ENCODE measurements at regions not wholly inside any gene's neighbourhood (a gene's known extent, or its start where the extent isn't known, plus 50 kb on each side); places are given as distances from the start of the nearest gene placed in this dataset.
"Not testable (repeated sequence)": the region's sequence is repeated elsewhere in the genome, so short reads cannot be mapped to it uniquely, and the experiment has no call there.

DNA sequence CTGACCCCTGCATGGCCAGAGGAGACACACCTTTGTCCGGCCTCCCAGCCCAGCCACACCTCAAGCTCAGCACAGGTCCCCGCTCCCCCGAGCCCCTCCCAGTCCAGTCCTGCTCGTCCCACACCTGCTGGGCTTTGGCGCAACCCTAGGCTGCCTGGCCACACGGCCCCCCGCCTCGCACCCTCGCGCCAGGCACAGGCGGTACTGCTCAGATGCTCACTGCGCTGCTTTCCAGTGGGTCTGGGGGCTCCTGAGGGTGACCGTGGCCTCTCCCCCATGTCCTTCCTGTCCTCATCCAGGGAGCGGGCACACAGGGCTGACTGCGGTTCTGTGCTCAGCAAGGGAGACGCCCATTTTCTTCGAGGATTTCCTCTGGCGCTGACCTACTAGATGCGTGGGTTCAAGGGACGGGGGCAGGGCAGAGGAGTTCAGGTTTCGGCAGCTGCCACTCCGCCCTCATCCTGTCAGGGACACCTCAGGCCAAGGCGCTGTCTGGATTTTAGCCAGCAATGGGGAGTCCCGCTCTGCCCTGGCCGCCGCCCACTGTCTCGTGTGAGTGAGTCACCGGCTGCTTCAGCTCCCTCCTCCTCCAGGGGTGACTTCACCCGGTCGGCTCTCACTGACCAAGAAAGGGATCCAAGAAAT, 118.0 kb upstream of the ZNF469 start:
- peak; percentile 96 for ATAC-seq
- TF ChIP-seq, protein P1, sequence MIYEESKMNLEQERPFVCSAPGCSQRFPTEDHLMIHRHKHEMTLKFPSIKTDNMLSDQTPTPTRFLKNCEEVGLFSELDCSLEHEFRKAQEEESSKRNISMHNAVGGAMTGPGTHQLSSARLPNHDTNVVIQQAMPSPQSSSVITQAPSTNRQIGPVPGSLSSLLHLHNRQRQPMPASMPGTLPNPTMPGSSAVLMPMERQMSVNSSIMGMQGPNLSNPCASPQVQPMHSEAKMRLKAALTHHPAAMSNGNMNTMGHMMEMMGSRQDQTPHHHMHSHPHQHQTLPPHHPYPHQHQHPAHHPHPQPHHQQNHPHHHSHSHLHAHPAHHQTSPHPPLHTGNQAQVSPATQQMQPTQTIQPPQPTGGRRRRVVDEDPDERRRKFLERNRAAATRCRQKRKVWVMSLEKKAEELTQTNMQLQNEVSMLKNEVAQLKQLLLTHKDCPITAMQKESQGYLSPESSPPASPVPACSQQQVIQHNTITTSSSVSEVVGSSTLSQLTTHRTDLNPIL (CRISPR knock-in tag; IDR thresholded peaks at IDR 0.05; ENCODE audit: low read depth): no peak
- TF ChIP-seq ARNTL (CRISPR knock-in tag; IDR thresholded peaks at IDR 0.05; ENCODE audit: borderline replicate concordance, low read depth) (no peak), ZNF565 (CRISPR knock-in tag; conservative IDR thresholded peaks at IDR 0.05; ENCODE audit: low read depth) (no peak), TCF4 (CRISPR knock-in tag; IDR thresholded peaks at IDR 0.05; ENCODE audit: borderline replicate concordance) (no peak), OSR1 (CRISPR knock-in tag; IDR thresholded peaks at IDR 0.05) (no peak), ISL1 (CRISPR knock-in tag; IDR thresholded peaks at IDR 0.05) (no peak), SNAI2 (CRISPR knock-in tag; IDR thresholded peaks at IDR 0.05) (no peak), ZFP30 (CRISPR knock-in tag; IDR thresholded peaks at IDR 0.05) (no peak), CSDC2 (CRISPR knock-in tag; IDR thresholded peaks at IDR 0.05) (no peak), ZNF8 (CRISPR knock-in tag; IDR thresholded peaks at IDR 0.05) (no peak)
- TF ChIP-seq, protein P2, sequence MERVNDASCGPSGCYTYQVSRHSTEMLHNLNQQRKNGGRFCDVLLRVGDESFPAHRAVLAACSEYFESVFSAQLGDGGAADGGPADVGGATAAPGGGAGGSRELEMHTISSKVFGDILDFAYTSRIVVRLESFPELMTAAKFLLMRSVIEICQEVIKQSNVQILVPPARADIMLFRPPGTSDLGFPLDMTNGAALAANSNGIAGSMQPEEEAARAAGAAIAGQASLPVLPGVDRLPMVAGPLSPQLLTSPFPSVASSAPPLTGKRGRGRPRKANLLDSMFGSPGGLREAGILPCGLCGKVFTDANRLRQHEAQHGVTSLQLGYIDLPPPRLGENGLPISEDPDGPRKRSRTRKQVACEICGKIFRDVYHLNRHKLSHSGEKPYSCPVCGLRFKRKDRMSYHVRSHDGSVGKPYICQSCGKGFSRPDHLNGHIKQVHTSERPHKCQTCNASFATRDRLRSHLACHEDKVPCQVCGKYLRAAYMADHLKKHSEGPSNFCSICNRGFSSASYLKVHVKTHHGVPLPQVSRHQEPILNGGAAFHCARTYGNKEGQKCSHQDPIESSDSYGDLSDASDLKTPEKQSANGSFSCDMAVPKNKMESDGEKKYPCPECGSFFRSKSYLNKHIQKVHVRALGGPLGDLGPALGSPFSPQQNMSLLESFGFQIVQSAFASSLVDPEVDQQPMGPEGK (CRISPR knock-in tag; IDR thresholded peaks at IDR 0.05; ENCODE audit: borderline replicate concordance): no peak
- TF ChIP-seq, protein P3, sequence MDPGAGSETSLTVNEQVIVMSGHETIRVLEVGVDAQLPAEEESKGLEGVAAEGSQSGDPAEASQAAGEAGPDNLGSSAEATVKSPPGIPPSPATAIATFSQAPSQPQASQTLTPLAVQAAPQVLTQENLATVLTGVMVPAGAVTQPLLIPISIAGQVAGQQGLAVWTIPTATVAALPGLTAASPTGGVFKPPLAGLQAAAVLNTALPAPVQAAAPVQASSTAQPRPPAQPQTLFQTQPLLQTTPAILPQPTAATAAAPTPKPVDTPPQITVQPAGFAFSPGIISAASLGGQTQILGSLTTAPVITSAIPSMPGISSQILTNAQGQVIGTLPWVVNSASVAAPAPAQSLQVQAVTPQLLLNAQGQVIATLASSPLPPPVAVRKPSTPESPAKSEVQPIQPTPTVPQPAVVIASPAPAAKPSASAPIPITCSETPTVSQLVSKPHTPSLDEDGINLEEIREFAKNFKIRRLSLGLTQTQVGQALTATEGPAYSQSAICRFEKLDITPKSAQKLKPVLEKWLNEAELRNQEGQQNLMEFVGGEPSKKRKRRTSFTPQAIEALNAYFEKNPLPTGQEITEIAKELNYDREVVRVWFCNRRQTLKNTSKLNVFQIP (CRISPR knock-in tag; IDR thresholded peaks at IDR 0.05; ENCODE audit: borderline replicate concordance, low read depth): no peak
- TF ChIP-seq, protein P4, sequence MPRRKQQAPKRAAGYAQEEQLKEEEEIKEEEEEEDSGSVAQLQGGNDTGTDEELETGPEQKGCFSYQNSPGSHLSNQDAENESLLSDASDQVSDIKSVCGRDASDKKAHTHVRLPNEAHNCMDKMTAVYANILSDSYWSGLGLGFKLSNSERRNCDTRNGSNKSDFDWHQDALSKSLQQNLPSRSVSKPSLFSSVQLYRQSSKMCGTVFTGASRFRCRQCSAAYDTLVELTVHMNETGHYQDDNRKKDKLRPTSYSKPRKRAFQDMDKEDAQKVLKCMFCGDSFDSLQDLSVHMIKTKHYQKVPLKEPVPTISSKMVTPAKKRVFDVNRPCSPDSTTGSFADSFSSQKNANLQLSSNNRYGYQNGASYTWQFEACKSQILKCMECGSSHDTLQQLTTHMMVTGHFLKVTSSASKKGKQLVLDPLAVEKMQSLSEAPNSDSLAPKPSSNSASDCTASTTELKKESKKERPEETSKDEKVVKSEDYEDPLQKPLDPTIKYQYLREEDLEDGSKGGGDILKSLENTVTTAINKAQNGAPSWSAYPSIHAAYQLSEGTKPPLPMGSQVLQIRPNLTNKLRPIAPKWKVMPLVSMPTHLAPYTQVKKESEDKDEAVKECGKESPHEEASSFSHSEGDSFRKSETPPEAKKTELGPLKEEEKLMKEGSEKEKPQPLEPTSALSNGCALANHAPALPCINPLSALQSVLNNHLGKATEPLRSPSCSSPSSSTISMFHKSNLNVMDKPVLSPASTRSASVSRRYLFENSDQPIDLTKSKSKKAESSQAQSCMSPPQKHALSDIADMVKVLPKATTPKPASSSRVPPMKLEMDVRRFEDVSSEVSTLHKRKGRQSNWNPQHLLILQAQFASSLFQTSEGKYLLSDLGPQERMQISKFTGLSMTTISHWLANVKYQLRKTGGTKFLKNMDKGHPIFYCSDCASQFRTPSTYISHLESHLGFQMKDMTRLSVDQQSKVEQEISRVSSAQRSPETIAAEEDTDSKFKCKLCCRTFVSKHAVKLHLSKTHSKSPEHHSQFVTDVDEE (CRISPR knock-in tag; IDR thresholded peaks at IDR 0.05): no peak

DNA sequence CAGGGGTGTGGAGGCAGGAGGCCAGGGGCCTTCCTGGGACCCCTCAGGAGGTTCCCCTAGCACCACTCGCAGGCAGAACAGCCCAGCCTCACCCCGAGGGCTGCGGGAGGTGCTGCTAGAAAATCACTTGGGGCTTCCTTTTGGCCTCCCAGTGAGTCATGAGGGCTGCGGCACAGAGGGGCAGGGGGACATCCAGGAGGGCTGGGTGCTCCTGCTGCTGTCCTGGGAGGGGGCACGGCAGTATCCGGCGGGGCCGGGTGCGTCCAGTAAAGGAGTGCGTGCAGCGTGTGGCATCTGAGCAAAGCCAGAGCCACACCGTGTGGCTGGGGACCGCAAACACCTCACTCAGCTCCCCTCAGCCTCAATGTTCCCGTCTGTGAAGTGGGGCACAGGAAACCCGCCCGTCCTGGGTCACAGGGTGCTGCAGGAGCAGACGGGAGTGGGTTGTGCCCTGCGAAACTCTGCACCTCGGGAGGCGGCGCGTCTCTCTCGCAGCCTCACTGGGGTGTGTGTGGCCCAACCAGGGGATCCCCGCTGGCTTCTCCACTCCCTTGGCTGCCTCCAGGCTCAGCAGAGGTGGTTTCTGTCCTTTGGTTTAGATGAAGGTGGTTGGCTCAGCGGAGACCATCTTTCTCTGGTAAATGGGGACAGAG, 117.3 kb upstream of the ZNF469 start:
- ATAC-seq: not testable (repeated sequence)

DNA sequence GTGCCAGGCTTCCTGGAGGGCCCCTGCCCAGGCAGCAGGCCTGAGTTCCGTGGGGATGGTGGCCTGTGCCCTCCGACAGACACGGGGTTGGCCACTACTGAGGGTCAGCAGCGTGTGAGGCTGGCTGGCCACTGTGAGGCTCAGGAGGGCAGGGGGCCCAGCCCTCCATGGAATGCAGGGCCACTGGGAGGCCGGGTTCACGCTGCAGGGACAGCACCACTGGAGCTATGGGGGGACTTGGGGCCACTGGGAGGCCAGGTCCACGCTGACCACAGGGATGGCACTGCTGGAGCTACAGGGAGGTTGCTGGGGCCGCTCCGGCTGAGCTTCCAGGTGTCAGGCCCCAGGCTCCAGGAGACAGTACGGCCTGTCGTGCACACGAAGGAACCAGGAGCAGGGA, 116.7 kb upstream of the ZNF469 start:
- not testable (repeated sequence) for ATAC-seq

DNA sequence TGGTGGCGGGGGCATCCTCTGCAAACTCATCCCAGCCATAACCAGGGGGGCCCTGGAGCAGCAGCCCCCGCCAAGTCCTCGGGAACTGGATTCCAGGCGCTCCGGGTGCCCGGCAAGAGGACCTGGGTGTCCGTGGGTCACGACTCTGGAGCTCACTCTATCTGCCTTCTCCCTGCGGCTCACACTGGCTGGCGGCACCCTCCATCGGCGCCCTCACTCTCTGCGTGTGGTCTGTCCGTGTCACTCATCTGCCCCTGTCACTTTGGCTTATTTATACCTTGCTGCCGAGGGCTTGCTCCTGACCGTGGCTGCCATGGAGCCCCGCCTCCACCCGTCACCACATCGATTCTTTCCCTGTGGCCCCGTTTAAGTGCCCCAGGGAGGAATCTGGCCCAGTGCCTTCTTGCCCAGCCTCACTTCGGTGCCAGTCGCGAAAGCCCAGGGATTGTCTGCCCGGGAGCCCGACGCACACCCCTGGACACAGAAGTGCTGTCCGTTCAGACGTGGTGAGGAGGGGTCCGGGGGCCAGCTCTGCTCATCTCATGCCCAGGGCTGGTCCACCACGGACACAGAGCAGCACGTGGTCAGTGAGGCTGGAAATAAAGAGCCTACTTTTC, 115.7 kb upstream of the ZNF469 start:
- ATAC-seq: not testable (repeated sequence)

DNA sequence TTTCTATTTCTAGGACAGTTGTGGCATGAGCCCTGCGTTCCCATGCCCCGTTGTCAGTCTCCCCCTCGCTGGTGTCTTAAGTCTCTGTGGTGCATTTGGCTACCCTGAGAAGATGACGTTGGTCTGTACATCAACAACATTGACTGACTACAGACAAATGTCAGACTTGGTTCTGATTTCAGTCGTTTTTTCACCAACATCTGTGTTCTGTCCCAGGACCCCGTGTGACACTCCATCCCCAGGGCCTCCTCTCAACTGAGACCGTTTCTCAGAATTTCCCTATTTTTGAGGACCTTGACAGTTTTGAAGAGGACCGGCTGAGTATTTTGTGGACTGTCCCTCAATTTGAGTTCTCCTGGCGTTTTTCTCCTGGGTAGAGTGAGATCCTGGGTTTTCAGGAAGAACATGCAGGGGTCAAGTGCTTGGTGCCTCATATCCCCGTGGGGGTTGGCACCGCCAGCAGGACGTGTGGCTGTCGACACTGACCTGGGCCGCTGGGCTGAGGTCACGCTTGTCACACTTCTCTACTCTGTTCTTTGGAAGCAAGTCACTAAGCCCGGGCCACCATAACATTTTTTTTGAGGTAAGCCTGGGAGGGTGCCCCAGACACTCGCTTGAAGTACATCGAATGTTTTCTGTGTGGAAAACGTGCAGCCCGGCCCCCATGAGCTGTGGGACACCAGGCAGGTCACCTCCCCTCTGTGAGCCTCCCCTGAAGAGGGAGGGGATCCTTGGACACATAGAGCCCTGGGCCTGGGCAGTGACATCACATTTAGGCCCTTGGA, 114.4 kb upstream of the ZNF469 start:
- ATAC-seq: not testable (repeated sequence)

DNA sequence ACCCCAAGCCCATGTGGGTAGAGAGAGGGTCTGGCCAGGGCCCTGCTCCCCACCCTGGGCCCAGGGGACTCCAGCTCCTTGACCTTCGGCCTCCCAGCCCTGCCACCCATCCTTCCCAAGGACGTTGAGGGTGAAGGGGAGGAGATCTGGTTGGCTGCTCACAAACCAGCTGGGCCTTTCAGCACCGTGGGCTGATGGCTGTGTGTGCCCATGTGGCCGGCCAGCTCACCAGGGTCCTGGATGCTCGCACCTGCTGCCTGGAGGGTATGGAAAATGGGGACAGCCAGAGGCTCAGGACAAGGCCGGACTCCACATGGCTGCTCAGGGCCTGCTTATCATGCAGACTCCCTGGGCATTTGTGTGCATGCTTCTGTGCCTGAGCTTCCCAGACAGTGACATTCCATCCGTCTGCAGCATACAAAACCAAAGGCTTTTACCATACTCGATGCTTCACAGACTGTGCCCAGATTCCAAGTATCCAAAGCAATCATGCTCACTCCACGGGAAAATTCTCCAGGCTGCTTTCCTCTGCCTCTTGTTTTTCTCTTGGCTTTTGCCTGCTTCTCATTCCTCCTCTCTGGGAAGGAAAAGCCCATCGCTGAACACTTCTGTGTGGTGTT, 112.5 kb upstream of the ZNF469 start:
- ATAC-seq: peak; percentile 73

DNA sequence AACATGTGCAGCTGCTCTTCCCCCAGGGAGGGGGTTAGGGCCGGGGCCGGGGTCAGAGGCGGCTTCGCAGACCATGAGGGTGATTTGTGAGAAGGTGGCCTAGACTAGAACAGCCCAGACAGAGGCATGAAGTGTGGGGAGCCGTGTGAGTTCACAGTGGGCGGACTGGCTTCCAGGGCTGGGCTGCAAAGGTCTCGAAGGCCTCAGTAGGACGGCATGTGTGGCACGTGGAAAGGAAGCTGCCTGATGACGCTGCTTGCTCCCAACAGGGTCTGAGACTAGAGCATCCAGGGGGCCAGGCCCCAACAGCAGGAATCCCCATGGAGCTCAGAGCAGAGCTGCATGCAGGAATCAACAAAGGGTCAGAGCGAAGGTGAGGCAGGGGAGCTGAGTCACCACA, 111.5 kb upstream of the ZNF469 start:
- ATAC-seq: not testable (repeated sequence)

DNA sequence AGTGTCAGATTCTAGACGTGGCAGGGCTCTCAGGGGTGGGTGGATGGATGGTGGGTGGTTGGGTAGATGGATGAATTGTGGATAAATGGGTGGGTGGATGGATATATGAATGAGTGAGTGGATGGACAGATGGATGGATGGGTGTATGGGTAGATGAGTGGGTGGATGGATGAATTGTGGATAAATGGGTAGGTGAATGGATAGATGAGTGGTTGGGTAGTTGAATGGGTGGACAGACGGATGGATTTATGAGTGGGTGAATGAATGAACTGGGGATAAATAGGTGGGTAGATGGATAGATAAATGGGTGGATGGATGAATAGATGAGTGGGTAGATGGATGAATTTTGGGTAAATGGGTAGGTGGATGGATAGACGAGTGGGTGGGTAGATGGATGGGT, 111.0 kb upstream of the ZNF469 start:
- ATAC-seq: not testable (repeated sequence)

DNA sequence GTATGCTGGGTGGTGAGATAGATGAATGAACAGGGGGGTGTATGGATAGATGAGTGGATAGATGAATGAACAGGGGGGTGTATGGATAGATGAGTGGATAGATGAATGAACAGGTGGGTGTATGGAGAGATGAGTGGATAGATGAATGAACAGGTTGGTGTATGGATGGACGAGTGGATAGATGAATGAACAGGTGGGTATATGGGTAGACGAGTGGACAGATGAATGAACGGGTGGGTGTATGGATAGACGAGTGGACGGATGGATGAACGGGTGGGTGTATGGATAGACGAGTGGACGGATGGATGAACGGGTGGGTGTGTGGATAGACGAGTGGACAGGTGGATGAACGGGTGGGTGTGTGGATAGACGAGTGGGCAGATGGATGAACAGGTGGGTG, 110.3 kb upstream of the ZNF469 start:
- not testable (repeated sequence) for ATAC-seq

DNA sequence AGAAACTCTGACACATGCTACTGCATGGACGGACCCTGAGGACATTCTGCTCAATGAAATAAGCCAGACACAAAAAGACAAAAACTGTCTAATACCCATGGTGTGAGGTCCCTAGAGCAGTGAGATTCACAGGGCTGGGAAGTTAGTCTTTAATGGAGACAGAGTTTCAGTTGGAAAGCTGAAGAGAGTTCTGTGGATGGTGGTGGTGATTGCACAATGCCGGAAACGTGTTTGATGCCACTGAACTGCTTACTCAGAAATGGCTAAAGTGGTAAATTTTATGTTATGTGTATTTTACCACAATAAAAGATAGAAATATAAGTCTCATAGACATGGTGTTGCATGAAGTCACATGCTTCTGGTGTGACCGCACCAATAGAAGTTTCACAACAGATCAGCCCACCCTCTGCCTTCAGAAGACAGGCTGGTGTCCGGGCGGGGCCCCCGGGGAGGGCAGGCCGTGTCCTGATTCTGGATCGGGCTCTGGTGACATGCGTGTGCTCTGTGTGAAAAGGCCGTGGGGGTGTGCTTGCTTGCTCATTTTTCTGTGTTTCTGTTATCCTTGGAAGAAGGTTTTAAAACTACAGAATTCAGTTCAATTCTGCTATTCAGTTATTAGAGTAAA, 108.5 kb upstream of the ZNF469 start:
- ATAC-seq: not testable (repeated sequence)
